HepG2 (cell line): ENCODE measurements at regions not wholly inside any gene's neighbourhood (a gene's known extent, or its start where the extent isn't known, plus 50 kb on each side); places are given as distances from the start of the nearest gene placed in this dataset.
"Not testable (repeated sequence)": the region's sequence is repeated elsewhere in the genome, so short reads cannot be mapped to it uniquely, and the experiment has no call there.

Experiments used
- GABPA ChIP-seq, 2 experiments: IDR thresholded peaks; 2 replicates each; pipeline ENCODE4 v1.6.1; 2011 to 2016; ENCODE audit warnings: low read depth in 2 of 2, low read length in 1 of 2, missing biosample characterization in 1 of 2, missing genetic modification characterization in 1 of 2
- MIER2 ChIP-seq: IDR thresholded peaks from 2 replicates; pipeline ENCODE4 v1.6.1; 2016; ENCODE audit warnings: missing biosample characterization, missing genetic modification reagents
- NFIB ChIP-seq: sonication (generic); formaldehyde crosslinking; IDR thresholded peaks from 2 replicates; pipeline ENCODE4 v1.9.0; 2021; ENCODE audit warnings: missing genetic modification reagents, mild to moderate bottlenecking, borderline replicate concordance
- NR2F2 ChIP-seq: IDR thresholded peaks from 2 replicates; pipeline ENCODE4 v1.6.1; 2012; ENCODE audit warnings: low read depth, inconsistent platforms, borderline replicate concordance
- POLR2A ChIP-seq, 2 experiments: IDR thresholded peaks; 2 replicates each; pipeline ENCODE4 v1.6.1; 2011; ENCODE audit warnings: low read depth in 2 of 2, low read length in 2 of 2, mild to moderate bottlenecking in 1 of 2, moderate library complexity in 1 of 2; ENCODE audit not compliant: insufficient read depth in 1 of 2
- ZNF121 ChIP-seq: sonication (generic); formaldehyde crosslinking; IDR thresholded peaks from 2 replicates; pipeline ENCODE4 v1.5.0; 2020; ENCODE audit warnings: mild to moderate bottlenecking, missing genetic modification reagents
- ZNF572 ChIP-seq: sonication (generic); formaldehyde crosslinking; IDR thresholded peaks from 2 replicates; pipeline ENCODE4 v1.5.1; 2020; ENCODE audit warnings: mild to moderate bottlenecking, missing genetic modification reagents
- TF ChIP-seq, protein P1 (sequence below): sonication (generic); formaldehyde crosslinking; IDR thresholded peaks from 2 replicates; pipeline ENCODE4 v1.8.1; 2022; ENCODE audit warnings: mild to moderate bottlenecking, missing genetic modification reagents
- TF ChIP-seq, protein P2 (sequence below): sonication (generic); formaldehyde crosslinking; IDR thresholded peaks from 2 replicates; pipeline ENCODE4 v1.5.0; 2020; ENCODE audit warnings: mild to moderate bottlenecking, missing genetic modification reagents, moderate library complexity

DNA sequence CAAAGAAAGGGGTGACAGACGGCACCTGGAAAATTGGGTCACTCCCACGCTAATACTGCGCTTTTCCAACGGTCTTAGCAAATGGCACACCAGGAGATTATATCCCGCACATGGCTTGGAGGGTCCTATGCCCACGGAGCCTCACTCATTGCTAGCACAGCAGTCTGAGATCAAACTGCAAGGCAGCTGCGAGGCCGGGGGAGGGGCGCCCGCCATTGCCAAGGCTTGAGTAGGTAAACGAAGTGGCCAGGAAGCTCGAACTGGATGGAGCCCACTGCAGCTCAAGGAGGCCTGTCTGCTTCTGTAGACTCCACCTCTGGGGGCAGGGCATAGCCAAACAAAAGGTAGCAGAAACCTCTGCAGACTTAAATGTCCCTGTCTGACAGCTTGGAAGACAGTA lies 676.8 kb downstream of the BCKDHB start:
- not testable (repeated sequence) for TF ChIP-seq MIER2 (CRISPR knock-in tag); ZNF121 (CRISPR knock-in tag); POLR2A (IDR thresholded peaks at IDR 0.05; ENCODE audit: insufficient read depth in 1 of 2, low read depth in 2 of 2, low read length in 2 of 2); GABPA (IDR thresholded peaks at IDR 0.05; ENCODE audit: low read depth, low read length); GABPA (CRISPR knock-in tag; IDR thresholded peaks at IDR 0.05; ENCODE audit: low read depth); NFIB (CRISPR knock-in tag); ZNF572 (CRISPR knock-in tag); NR2F2
- TF ChIP-seq, protein P1, sequence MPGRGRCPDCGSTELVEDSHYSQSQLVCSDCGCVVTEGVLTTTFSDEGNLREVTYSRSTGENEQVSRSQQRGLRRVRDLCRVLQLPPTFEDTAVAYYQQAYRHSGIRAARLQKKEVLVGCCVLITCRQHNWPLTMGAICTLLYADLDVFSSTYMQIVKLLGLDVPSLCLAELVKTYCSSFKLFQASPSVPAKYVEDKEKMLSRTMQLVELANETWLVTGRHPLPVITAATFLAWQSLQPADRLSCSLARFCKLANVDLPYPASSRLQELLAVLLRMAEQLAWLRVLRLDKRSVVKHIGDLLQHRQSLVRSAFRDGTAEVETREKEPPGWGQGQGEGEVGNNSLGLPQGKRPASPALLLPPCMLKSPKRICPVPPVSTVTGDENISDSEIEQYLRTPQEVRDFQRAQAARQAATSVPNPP (CRISPR knock-in tag) = not testable (repeated sequence)
- TF ChIP-seq, protein P2, sequence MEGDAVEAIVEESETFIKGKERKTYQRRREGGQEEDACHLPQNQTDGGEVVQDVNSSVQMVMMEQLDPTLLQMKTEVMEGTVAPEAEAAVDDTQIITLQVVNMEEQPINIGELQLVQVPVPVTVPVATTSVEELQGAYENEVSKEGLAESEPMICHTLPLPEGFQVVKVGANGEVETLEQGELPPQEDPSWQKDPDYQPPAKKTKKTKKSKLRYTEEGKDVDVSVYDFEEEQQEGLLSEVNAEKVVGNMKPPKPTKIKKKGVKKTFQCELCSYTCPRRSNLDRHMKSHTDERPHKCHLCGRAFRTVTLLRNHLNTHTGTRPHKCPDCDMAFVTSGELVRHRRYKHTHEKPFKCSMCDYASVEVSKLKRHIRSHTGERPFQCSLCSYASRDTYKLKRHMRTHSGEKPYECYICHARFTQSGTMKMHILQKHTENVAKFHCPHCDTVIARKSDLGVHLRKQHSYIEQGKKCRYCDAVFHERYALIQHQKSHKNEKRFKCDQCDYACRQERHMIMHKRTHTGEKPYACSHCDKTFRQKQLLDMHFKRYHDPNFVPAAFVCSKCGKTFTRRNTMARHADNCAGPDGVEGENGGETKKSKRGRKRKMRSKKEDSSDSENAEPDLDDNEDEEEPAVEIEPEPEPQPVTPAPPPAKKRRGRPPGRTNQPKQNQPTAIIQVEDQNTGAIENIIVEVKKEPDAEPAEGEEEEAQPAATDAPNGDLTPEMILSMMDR (CRISPR knock-in tag) = not testable (repeated sequence)
